GM12878 (cell line): ENCODE measurements at regions not wholly inside any gene's neighbourhood (a gene's known extent, or its start where the extent isn't known, plus 50 kb on each side); places are given as distances from the start of the nearest gene placed in this dataset.
"Not testable (repeated sequence)": the region's sequence is repeated elsewhere in the genome, so short reads cannot be mapped to it uniquely, and the experiment has no call there.

Experiments used
- ATAC-seq: fragments of 200-7000 bp; cut with Tn5 transposase; 3 replicates; pipeline ENCODE4 v1.9.1; 2020; ENCODE audit warnings: mild to moderate bottlenecking, moderate library complexity
- BruUV-seq: library from RNA; stranded (reverse); fragments of 400-500 nt; replicated peaks from 2 replicates; lab custom pipeline; 2021; lab: Mats Ljungman, UMichigan
- CTCF ChIA-PET: fragments of 300-600 bp; sonication (Branson Sonifier 250); formaldehyde crosslinking; extraction: SDS; loops from one replicate; lab custom pipeline; 2021; ENCODE audit warnings: inconsistent platforms; lab: Yijun Ruan, JAX
- POLR2A ChIA-PET: fragments of 350-600 bp; formaldehyde crosslinking; extraction: SDS; loops from one replicate; lab custom pipeline; 2021; ENCODE audit warnings: inconsistent platforms; lab: Charles Lee
- RAD21 ChIA-PET: fragments of 300-600 bp; sonication (Branson Sonifier 250); formaldehyde crosslinking; loops from one replicate; lab custom pipeline; 2023; ENCODE audit warnings: antibody characterized with exemption; ENCODE audit not compliant: unreplicated experiment; lab: Charles Lee
- SMC1A ChIA-PET: fragments of 300-600 bp; sonication (Branson Sonifier 250); formaldehyde crosslinking; loops from one replicate; lab custom pipeline; 2023; ENCODE audit not compliant: unreplicated experiment, uncharacterized antibody; lab: Charles Lee
- DNase-seq: peaks from one replicate; pipeline ENCODE4 v3.0.0-alpha.2; 2011; ENCODE audit warnings: low read depth, low spot score
- FAIRE-seq: peaks from 3 replicates; lab custom pipeline; 2011; peaks lifted over from hg19 to GRCh38; lab: Jason Lieb, UNC
- H2AFZ ChIP-seq: 2 replicates; pipeline ENCODE4 v1.6.0; 2011; ENCODE audit warnings: low read depth, low read length, control low read depth; ENCODE audit not compliant: control insufficient read depth
- H3K27ac ChIP-seq: 2 replicates; pipeline ENCODE4 v1.5.1; 2011; ENCODE audit warnings: control low read depth; ENCODE audit not compliant: control insufficient read depth, insufficient read depth
- H3K27me3 ChIP-seq, 2 experiments: replicated peaks in 1 of 2; 2 replicates each; pipeline versions ENCODE4 v1.6.0 to v1.6.1; 2011; ENCODE audit warnings: low read length in 1 of 2; ENCODE audit not compliant: control insufficient read depth in 2 of 2, insufficient read depth in 2 of 2
- H3K36me3 ChIP-seq, 2 experiments: 2 replicates each; pipeline ENCODE4 v1.5.1; 2011; ENCODE audit warnings: low read length in 1 of 2; ENCODE audit not compliant: control insufficient read depth in 2 of 2, insufficient read depth in 2 of 2
- H3K4me1 ChIP-seq: 2 replicates; pipeline ENCODE4 v1.6.1; 2011; ENCODE audit warnings: mild to moderate bottlenecking, low read length, moderate library complexity, mixed read lengths; ENCODE audit not compliant: control insufficient read depth, insufficient read depth
- H3K4me2 ChIP-seq: 2 replicates; pipeline ENCODE4 v1.6.0; 2011; ENCODE audit warnings: control low read depth; ENCODE audit not compliant: control insufficient read depth, insufficient read depth
- H3K4me3 ChIP-seq: fragments of 200-600 bp; sonication (generic); 2 replicates; pipeline ENCODE4 v1.5.1; 2016
- H3K79me2 ChIP-seq: 2 replicates; pipeline ENCODE4 v1.6.0; 2011; ENCODE audit warnings: low read length; ENCODE audit not compliant: control insufficient read depth, insufficient read depth
- H3K9ac ChIP-seq: 2 replicates; pipeline ENCODE4 v1.8.0; 2011; ENCODE audit warnings: low read length, control low read depth, mixed read lengths; ENCODE audit not compliant: control insufficient read depth, insufficient read depth
- H3K9me3 ChIP-seq: replicated peaks from 3 replicates; pipeline ENCODE4 v1.5.1; 2011; ENCODE audit warnings: mild to moderate bottlenecking, low read length; ENCODE audit not compliant: control insufficient read depth, insufficient read depth
- H4K20me1 ChIP-seq: 2 replicates; pipeline ENCODE4 v1.6.0; 2011; ENCODE audit not compliant: control insufficient read depth, insufficient read depth
- HSF1 ChIP-seq: fragments of 150-350 bp; IDR thresholded peaks from 2 replicates; pipeline ENCODE4 v1.6.1; 2014; ENCODE audit warnings: mild to moderate bottlenecking, low read depth, low read length
- RBBP5 ChIP-seq: fragments of 200-600 bp; sonication (generic); conservative IDR thresholded peaks from 2 replicates; pipeline ENCODE4 v1.6.1; 2016
- WGBS: methylation state at CpG from one replicate; pipeline ENCODE4 v1.1.6; 2016; ENCODE audit warnings: low lambda C conversion rate; ENCODE audit not compliant: insufficient replicate concordance, insufficient coverage; ENCODE audit errors: missing lambda C conversion rate; 5-methylcytosine and 5-hydroxymethylcytosine counted together
- in situ Hi-C: fragments of 300-500 bp; cut with MboI; formaldehyde crosslinking; loops from 9 replicates; pipeline ENCODE4 v1.14.3; 2018; ENCODE audit warnings: mixed read lengths
- intact Hi-C: fragments of 100-400 bp; cut with micrococcal nuclease; formaldehyde crosslinking; loops from one replicate; pipeline ENCODE4 v1.14.2; 2022; ENCODE audit not compliant: unreplicated experiment

GRCh38 chr7:149680331-149681025 is 92.9 kb downstream of the ZNF467 start (continued):
- TF ChIP-seq HSF1 (no peak), RBBP5 (no peak)

- DNase-seq, in situ Hi-C loops, H3K27ac ChIP-seq, SMC1A ChIA-PET, H3K27me3 ChIP-seq, POLR2A ChIA-PET, H3K9me3 ChIP-seq, H2AFZ ChIP-seq, ATAC-seq, H3K4me3 ChIP-seq, H3K4me2 ChIP-seq, H3K36me3 ChIP-seq, H3K9ac ChIP-seq, H4K20me1 ChIP-seq, FAIRE-seq, H3K4me1 ChIP-seq, intact Hi-C loops, BruUV-seq, RAD21 ChIA-PET, H3K79me2 ChIP-seq, CTCF ChIA-PET: not testable (repeated sequence)
- WGBS: 43% methylated on average over 10 of the region's 10 CpGs
Measured at GRCh38 chr7:149674728-149675385, 98.5 kb downstream of the ZNF467 start.
